Stimulated activated naive B cell treated with anti-CD40 and anti-IgM and Interleukin-4, amounts not matched to agents 10 μg/mL and 1 μg/mL and 100 μg/mL, for 72 hours (primary cell): ENCODE measurements at regions not wholly inside any gene's neighbourhood (a gene's known extent, or its start where the extent isn't known, plus 50 kb on each side); places are given as distances from the start of the nearest gene placed in this dataset.

Experiments used
- ATAC-seq, 2 donors: fragments of 150-1000 bp; cut with Tn5 transposase; replicated peaks; 2 replicates each; pipeline ENCODE4 v1.10.0; 2021; ENCODE audit warnings: moderate library complexity in 1 of 2
- DNase-seq: peaks from one replicate; pipeline ENCODE4 v3.0.0; 2021
- H3K27ac Mint-ChIP-seq: one replicate; pipeline ENCODE4 v1.8.0; 2022; ENCODE audit warnings: mild to moderate bottlenecking, mixed read lengths
- H3K27me3 Mint-ChIP-seq, 2 donors: one replicate each; pipeline ENCODE4 v1.8.0; 2022; ENCODE audit warnings: mixed read lengths in 2 of 2
- H3K36me3 Mint-ChIP-seq, 2 donors: one replicate each; pipeline ENCODE4 v1.8.0; 2022; ENCODE audit warnings: mixed read lengths in 2 of 2, mild to moderate bottlenecking in 1 of 2
- H3K4me1 Mint-ChIP-seq, 2 donors: one replicate each; pipeline ENCODE4 v1.8.0; 2022; ENCODE audit warnings: mixed read lengths in 2 of 2, mild to moderate bottlenecking in 1 of 2
- H3K4me3 Mint-ChIP-seq, 2 donors: one replicate each; pipeline ENCODE4 v1.8.0; 2022; ENCODE audit warnings: mild to moderate bottlenecking in 2 of 2, mixed read lengths in 2 of 2, moderate library complexity in 1 of 2
- H3K9me3 Mint-ChIP-seq, 2 donors: one replicate each; pipeline ENCODE4 v1.8.0; 2022; ENCODE audit warnings: mixed read lengths in 2 of 2, mild to moderate bottlenecking in 1 of 2

GRCh38 chr13:30565658-30566057, 52.1 kb upstream of the USPL1 start:
- Mint-ChIP-seq H3K4me1 (peaks cover 9% of the 10 kb centered on the region in 2 donors), H3K36me3 (peaks cover 0 to 3% of the 10 kb centered on the region in 2 donors), H3K9me3 (no peaks in the 10 kb centered on the region), H3K4me3 (no peak overlapping the region), H3K27ac (no peak overlapping the region), H3K27me3 (no peaks in the 10 kb centered on the region)
- DNase-seq (no peak), ATAC-seq (no peak)

GRCh38 chr13:30567072-30567471, 50.6 kb upstream of the USPL1 start:
- Mint-ChIP-seq H3K4me3 (no peak overlapping the region), H3K27ac (no peak overlapping the region), H3K36me3 (no peaks in the 10 kb centered on the region), H3K9me3 (no peaks in the 10 kb centered on the region), H3K4me1 (peaks cover 9% of the 10 kb centered on the region in 2 donors), H3K27me3 (no peaks in the 10 kb centered on the region)
- no peak for DNase-seq
- no peak for ATAC-seq
